GM19438 (cell line): ENCODE measurements at regions not wholly inside any gene's neighbourhood (a gene's known extent, or its start where the extent isn't known, plus 50 kb on each side); places are given as distances from the start of the nearest gene placed in this dataset.

Experiments used
- ATAC-seq: cut with Tn5 transposase; IDR thresholded peaks from one replicate; pipeline ENCODE4 v1.9.1; 2021; ENCODE audit warnings: low read depth; ENCODE audit not compliant: unreplicated experiment

DNA sequence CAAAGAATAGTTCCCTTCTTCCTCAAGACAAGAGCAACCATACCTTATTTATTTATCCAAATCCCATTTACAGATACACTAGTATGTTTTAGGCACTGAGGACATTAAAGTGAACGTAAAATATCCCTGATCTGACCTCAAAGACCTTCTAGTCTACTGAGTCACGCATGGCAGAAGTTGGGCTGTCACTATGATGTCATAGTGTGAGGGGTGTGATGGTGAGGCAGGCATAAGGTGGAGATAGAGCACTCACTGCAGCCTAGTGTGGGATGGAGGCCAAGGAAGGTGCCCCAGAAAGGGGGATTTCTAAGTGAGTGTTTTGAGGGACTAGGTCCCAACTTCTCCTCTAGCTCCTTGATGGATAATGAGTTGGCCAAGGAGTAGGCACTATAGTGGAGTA lies 249.5 kb upstream of the SKOR2 start:
- ATAC-seq: no peak

DNA sequence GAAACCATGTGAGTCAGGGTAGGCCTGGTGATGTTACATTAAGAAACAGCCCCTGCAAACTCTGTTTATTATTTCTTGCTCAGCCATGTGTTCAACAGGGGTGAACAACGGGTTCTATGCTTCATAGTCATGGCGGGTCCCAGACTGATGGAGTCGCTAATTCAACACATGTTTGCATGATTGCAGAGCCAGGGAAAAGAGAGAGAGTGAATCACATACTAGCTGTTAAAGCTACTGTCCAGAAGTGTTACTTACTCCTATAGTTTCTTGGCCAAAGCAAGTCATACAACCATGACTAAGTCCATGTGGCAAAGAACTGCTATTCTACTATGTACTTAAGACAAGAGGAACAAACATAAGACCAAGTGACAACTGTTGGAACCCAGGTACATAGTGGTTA lies 241.2 kb upstream of the SKOR2 start:
- ATAC-seq: no peak

DNA sequence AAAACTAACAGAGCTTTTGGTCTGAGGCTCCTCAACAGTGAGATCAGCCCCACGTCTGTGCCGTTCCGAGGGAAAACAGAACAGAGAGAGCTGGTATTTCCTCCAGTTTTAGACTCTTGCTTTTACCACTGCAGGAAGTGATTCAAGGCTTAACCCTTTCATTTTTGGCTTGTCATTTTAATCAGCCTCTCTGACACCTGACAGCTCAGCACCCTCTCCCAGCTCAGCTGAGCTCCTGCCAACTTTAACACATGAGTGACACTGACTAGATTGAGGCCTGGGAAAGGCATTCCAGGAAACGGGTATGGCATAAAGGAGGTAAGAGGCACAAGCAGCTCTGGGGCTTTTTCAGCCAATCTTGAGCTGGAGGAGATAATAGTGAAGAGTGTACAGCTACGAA lies 239.4 kb upstream of the SKOR2 start:
- no peak for ATAC-seq

DNA sequence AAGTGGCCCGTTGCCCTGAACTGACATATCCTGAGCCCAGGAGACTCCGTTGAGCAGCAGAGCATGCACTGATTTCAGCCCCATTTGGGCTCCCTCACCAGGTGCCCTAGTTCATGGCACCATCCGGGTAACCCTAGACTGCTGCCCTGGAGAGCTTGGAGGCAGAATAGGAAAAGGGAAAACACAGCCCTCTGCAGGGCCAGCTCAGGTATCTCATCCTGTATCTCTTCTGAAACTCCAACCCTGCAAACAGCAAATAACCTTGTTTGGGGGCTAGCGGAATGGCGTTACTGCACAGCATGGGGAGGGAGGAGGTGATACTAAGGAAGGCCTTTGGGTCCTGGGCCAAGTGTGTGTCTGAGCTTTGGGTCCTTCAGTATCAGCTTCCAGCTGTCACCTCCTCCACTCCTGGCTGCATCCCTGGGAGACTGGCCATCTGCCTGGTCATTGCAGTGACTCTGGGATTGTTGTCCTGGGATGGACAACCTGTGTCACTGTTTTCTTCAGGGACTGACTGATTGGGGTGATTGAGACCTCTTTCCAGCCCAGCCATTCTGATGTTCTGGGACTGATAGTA lies 233.8 kb upstream of the SKOR2 start:
- no peak for ATAC-seq

DNA sequence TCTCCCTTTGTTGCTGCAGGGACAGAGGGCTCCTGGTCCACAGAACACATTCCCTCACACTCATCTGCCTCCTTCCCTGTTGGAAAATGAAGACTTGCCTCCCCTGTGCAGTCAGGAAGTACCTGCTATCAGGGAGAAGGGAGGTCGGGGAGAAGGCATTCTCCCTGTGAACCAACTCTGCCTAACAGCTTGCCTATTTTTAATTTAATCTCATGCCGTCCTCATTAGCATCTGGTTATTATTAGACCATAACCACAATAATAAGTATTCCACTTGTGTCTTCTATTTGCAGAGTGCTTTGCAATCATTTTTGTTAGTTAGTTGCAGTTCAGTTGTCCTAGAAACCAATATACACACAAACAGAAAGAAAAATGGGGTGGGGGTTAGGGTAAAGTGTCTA lies 232.6 kb upstream of the SKOR2 start:
- no peak for ATAC-seq

DNA sequence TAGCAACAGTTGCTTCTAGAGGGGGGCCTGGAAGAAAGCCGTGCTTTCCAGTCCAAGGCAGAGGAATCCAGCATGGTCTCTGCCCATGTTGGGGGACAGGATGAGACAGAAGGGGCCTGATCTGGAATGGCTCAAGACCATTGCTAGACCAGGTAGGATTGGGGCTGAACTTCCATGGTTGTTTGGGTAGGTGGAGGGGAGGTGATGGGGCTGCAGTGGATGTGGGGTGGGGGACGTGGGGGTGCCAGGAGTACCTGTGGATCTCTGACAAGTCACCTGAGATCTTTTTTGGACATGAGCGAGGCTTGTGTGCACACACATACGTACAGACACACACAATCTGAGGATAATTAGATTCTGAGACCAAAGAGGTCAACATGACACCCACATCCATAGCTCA lies 228.7 kb upstream of the SKOR2 start:
- ATAC-seq: no peak

DNA sequence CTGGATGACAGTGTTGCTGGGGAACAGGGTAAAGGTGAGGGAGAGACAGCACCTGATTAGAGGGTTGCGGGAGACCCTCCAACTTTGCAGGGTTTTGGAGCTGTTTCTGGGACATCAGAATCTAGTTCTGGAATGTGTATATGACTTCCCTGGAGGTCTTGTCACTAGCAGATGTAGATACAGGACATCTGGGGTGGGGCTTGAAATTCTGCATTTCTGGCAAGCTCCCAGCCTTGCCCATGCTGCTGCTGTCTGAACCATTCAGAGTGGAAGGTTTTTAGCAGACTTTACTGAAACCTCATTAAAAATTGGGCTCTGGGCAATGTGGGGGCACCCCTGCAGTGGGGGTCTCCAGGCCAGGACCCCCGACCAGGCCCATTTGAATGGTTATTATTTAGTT lies 220.3 kb upstream of the SKOR2 start:
- no peak for ATAC-seq

DNA sequence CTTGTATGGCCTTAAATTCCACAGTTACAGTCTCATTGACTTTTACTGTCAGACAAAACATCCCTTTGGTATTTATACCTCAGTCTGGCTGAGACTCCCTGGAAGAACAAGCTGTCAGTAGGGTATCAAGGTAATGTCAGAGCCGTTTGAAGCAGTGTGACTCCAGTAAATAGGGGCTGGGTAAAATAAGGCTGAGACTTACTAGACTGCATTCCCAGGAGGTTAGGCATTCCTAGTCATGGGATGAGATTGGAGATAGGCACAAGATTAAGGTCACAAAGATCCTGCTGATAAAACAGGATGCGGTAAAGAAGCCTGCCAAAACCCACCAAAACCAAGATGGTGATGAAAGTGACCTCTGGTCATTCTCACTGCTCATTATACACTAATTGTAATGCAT lies 219.5 kb upstream of the SKOR2 start:
- no peak for ATAC-seq

DNA sequence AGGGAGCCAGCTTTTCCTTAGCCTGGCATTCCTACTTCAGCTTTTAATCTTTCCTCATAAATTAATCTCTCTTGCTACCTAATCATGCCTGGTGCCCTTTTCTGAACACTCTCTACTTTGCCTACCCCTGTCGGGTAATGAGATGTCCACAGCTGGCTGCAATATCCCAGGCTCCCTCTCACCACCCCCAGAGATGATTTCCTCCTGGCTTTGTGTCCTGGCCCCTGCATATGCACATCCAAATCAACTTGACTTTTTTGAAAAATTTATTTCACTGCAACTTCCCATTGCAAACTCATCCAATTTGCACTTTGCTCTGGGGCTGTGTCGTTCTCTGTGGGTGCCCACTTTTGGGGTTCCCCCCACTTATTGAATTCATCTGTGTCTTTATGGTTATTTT lies 218.1 kb upstream of the SKOR2 start:
- ATAC-seq: no peak

DNA sequence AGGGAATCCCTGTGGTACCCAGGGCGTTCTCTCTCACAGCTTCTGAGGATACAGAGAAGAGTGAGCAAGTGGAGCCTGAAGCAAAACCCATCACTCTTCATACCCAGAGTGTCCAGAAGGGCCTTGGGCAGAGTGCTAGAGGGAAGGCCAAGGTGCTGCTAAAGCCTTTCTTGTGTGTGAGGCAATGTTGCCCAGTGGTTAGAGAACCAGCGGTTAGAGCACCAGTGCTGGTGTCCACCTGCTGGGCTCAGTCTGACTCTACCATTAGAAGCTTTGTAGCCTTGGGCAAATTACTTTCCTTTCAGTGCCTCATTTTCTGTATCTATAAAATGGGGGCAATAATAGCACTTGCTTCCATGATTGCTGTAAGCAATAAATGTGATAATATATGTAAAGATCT lies 210.5 kb upstream of the SKOR2 start:
- ATAC-seq: no peak

DNA sequence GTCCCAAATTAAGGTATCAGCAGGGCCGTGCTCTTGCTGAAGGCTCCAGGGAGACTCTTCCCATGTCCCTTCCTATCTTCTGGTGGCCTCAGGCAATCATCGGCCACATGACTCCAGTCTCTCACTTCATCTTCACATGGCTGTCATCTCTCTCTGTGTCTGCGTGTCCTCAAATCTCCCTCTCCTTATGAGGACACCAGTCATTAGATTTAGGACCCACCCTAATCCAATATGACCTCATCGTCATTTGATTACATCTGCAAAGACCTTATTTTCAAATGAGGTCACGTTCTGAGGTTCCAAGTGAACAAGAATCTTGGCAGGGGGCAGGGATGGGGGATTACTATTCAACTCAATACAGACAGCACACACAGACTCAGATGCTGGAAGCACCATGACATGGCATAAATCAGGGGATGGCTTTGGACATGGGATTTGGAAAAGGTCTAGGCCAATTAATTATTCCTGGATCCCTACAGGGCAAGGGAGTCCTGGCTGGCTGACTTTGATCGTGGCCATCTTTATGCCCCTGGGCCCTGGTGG lies 210.0 kb upstream of the SKOR2 start:
- no peak for ATAC-seq

DNA sequence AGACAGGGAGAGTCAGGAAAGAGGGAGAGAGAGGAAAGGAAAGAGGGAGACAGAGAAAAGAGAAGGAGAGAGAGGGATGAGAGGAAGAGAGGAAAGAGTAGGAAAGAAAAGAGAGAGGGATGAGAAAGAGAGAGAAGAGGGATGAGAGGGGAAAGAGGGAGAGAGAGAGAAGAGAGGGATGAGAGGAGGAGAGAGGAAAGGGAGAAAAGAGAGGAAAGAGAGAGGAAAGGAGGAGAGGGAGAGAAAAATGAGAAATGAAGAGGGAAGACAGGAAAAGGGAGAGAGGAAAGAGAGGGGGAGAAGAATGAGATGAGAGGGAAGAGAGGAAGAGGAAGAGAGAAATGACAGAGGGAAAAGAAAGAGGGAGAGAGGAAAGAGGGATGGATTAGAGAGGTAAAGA lies 207.0 kb upstream of the SKOR2 start:
- no peak for ATAC-seq

DNA sequence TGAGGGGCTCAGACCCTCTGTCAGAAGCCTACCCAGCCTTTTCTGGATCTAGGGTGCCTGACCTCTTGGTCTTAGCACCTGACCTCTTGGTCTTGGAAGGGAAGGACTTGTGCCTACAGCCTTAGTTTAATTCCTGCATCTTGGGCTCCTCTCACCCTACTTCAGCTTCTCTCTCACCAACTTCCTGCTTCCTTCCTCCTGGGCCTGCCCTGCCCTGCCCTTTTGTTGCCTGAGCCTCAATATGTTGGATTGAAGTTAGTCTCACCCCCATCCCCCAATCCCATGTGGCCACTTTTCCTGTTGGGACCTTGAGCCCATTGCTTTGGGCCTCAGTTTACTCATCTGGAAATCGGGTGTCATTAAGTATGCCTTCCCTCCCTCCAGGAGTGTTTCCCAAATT lies 206.2 kb upstream of the SKOR2 start:
- no peak for ATAC-seq

DNA sequence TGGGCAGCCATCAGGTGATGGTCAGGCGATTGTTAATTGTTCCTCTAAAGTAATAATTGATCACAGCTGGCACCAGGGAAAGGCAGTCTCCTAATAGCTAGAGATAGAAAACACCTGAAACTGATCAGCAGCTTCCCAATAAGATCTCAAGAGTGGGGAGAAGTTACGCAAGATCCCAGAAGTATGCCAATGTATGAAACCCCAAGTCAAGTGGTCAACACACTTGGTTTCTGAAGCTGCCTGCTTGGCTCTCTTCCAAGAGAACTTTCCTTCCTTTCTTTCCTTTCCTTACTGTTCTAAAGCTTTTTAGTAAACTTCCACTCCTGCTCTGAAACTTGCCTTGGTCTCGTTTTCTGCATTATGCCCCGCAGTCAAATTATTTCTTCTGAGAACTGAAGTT lies 201.6 kb upstream of the SKOR2 start:
- ATAC-seq: no peak

DNA sequence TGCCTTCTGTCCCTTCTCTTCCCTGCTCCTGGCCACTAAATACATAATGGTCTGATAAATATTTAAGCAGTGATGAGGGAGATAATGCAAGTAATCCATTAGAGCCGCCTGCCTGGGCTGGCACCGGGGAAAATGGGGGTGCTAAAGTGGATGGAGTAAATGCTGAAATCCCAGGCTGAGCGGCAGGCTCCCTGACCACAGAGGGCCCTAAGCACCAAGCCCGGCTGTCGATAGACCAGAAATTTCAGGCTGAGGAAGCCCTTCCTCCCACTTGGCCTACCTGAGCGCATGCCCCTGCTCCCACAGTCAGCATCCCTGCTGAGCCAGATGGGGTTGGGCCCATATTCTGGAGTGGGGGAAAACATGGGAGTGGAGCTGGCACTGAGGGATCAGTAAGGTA lies 197.5 kb upstream of the SKOR2 start:
- no peak for ATAC-seq

DNA sequence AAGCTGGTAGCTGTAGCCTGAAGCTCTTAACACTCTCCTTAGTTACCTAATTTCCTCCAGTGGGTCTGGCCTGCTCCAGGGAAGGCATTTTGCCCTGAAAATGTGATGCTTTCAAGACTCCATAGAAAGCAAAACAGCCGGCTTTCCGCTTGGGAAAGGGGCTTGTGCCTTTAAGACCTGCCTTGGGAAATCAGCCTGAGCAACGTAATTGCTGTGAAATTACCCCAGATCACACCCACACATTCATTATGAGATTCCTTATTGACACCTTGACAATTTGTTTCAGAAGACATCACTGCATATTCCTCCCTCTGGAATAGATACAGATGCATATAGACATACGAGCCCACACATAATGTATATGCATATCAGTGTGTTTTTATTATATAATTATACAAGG lies 190.5 kb upstream of the SKOR2 start:
- ATAC-seq: no peak

DNA sequence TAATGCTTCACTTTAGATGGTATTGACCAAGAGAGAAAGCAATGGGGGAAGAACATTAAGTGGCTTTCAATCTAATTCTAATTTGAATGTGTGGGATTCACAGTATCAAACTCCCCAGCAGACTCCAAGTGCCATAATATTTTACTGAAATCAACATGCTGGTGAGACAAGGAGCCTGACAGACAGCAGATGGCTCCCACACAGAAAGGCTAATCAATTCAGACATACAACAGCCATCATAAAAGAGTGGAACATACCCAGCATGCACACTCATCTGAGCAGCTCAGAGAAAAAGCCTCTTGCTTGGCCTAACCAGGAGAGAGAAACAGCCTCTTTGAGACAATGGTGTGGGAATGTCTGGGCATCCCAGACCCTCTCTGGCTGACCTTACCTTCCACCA lies 186.5 kb upstream of the SKOR2 start:
- ATAC-seq: no peak

DNA sequence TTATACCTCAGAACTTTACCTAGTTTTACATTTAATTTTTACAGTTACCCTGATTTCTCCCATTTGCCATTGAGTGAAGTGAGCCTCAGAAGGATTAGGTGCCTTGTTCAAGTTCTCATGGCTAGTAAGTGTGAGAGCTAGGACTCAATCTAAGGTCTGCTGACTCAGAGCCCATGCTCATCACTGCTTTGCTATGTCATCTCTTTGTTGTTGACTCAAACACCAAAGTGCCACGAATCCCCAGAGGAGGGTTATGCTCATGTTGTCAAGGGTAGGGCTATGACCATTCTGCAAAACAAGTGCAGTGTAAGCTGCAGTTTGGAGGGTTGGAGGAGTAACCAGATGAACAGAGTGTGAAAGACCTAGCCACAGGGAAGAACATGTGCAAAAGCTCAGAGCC lies 185.4 kb upstream of the SKOR2 start:
- no peak for ATAC-seq

DNA sequence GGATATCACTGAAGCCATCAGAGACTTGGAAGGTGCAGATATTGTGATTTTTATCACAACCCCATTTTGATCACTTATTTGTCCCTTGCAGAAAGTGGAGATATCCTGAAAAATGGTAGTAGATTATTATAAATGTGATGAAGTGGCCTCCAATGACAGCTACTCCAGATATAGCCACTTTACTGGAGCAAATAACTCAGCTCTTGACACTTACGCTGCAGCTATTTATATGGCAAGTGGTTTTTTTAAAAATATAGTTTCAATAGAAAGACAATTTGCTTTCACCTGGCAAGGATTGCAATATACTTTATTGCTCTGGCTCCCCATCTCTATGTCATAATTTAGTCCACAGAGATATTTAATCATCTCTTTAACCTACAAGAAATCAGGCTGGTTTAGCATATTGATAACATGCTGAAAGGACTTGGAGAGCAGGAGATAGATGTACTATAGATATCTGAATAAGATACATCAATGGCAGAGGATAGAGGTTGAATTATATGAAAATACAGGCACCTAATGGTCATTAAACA lies 182.8 kb upstream of the SKOR2 start:
- ATAC-seq: no peak

DNA sequence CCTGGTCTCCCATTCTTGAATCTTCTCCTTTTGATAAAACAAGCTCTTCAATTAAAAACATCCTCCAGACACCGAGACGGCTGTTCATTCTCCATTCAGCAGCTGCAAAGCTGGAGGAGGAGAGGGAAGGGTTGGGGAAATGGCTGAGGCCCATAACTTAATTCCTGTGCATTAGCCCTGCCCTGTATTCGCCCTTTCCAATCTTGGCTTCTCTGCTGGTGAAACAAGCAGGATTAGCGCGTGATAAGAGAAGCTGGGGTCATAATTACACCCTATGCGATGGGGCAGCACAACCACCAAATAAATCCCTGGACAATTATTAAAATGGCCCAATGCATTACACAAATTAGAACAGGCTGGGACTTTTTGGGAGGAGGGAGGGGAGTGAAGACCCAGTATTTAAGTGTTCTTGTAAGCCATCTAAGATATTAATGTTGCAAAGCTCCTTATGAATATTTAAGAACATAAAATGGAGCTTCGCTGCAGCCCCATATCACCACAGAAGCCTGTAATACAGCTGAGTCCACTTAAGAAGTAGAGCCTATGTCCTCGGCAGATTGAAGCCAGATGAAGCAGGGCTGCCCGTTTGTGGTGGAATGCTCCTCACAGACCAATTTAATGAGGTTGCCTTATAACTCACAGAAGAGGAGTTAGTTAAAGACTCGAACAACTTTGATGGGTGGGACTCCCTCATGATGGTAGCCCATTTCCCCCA lies 176.6 kb upstream of the SKOR2 start:
- ATAC-seq: no peak

DNA sequence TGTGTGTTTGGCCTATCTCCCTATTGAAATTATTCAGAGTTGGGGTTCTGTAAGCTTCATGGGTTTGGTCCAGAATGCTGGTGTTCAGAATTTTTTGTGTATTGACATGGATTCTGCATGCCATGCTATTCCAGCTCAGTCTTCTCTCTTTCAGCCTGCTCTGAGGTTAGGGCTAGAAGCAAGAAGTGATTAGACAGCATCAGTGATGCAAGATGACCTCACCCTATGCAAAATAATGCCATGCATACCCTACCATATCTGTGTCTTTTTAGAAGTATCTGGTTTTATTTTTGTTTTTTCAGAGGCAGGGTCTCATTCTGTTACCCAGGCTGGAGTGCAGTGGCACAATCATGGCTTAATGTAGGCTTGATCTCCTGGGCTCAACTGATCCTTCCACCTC lies 175.6 kb upstream of the SKOR2 start:
- no peak for ATAC-seq

DNA sequence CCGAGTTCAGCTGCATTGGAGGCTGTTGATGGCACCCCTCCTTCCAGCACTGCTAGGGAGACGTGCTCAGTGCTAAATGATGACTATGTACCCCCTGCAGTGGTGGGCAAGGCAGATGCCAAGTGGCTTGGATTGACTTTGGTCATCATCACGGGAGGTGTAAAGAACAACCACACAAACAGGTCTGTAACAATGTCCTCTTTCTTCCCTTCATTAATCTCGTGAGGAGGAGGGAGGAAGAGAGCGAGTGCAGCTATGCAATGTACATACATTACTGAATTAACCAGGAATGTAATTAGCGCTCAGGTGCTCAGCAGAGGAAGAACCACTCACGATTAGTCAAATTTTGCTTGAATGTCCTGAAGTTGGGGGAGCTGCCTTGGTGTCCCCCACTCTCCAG lies 173.9 kb upstream of the SKOR2 start:
- ATAC-seq: no peak
